ENCODE measurements at regions not wholly inside any gene's neighbourhood (a gene's known extent, or its start where the extent isn't known, plus 50 kb on each side); places are given as distances from the start of the nearest gene placed in this dataset.

DNA sequence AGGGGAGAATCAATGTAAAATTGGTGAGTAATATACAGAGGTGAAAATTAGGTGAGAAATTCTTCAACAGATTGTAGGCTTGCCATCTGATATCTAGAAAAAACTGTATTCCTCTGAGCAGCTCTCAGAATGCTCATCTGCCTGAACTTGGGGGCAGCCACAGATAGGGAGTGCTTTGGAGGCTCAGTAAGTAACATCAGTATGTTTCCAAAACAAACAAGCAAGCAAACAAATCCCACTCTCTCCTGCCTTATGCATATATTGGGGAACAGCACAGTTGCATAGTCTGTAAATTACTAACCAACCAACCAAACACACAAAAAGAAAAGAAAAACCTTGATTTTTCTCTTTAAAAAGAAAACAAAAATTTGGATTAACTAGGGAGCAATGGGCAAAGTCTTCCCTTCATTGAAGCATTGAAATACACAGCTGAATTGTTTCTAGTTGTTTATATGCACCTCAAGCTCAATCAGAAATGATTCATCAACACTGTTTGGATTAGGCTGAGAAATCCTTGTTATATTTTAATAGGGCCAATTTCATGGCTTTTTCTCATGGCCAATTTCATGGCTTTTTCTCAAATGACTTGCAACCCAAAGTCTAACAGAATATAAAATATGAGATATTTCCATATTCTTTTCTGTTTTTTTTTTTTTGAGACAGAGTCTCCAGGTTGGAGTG is 50.1 kb upstream of the DEK start:
- Histone ChIP-seq H4K91ac (ENCODE audit: low read length) (no peak overlapping the region), H2AFZ (ENCODE audit: low read depth, low read length) (no peak overlapping the region), H3K4me1 (ENCODE audit: control insufficient read depth, insufficient read depth, low read depth, low read length) (no peaks in the 10 kb centered on the region), H4K8ac (ENCODE audit: low read length) (no peak overlapping the region), H3K4ac (ENCODE audit: low read depth in 1 of 2, low read length in 2 of 2) (no peak overlapping the region), H3K9ac (ENCODE audit: low read length) (no peak overlapping the region), H3K4me3 (ENCODE audit: insufficient read depth in 1 of 2, low read depth in 1 of 2, low read length in 2 of 2) (no peak overlapping the region), H3K27me3 (ENCODE audit: control insufficient read depth in 1 of 2, insufficient read depth in 1 of 2, low read length in 2 of 2) (no peaks in the 10 kb centered on the region), H3K18ac (ENCODE audit: low read depth in 1 of 2, low read length in 2 of 2) (no peak overlapping the region), H3K36me3 (ENCODE audit: control insufficient read depth in 1 of 2, insufficient read depth in 2 of 2, low read depth in 1 of 2, low read length in 2 of 2) (no peaks in the 10 kb centered on the region), H3K27ac (ENCODE audit: low read length, poor library complexity, severe bottlenecking) (no peak overlapping the region), H3K14ac (ENCODE audit: low read length in 2 of 2) (no peak overlapping the region), H2BK120ac (ENCODE audit: low read depth, low read length) (no peak overlapping the region), H3K23ac (ENCODE audit: low read length in 2 of 2) (no peak overlapping the region), H2BK12ac (ENCODE audit: low read length in 2 of 2) (no peak overlapping the region), H3K4me2 (ENCODE audit: low read length, poor library complexity, severe bottlenecking) (no peak overlapping the region), H2BK15ac (ENCODE audit: low read depth, poor library complexity, severe bottlenecking) (no peak overlapping the region), H2BK5ac (ENCODE audit: low read depth, low read length, poor library complexity, severe bottlenecking) (no peak overlapping the region), H2AK5ac (ENCODE audit: low read length, severe bottlenecking) (no peak overlapping the region), H3K9me3 (ENCODE audit: control insufficient read depth, low read length) (no peaks in the 10 kb centered on the region), H3K79me1 (replicated peaks; ENCODE audit: low read length, poor library complexity, severe bottlenecking) (no peaks in the 10 kb centered on the region)
- DNase-seq: no peak

All from mesenchymal stem cell (in vitro differentiated cells and primary cell).